AG04450 (cell line): ENCODE measurements at regions not wholly inside any gene's neighbourhood (a gene's known extent, or its start where the extent isn't known, plus 50 kb on each side); places are given as distances from the start of the nearest gene placed in this dataset.

ENCODE experiments used
- CTCF ChIA-PET: fragments of 300-600, 350-600 bp; formaldehyde crosslinking; extraction: SDS; loops from one replicate; lab custom pipeline; 2022; ENCODE audit warnings: antibody characterized with exemption, inconsistent platforms; lab: Charles Lee
- POLR2A ChIA-PET: fragments of 350-600 bp; formaldehyde crosslinking; extraction: SDS; loops from one replicate; lab custom pipeline; 2021; ENCODE audit warnings: antibody characterized with exemption, inconsistent platforms; lab: Yijun Ruan, JAX
- DNase-seq: peaks from one replicate; pipeline ENCODE4 v3.0.0-alpha.2; 2011; ENCODE audit warnings: low read depth, low spot score
- H3K27ac ChIP-seq: one replicate; pipeline ENCODE4 v1.5.1; 2012; ENCODE audit warnings: low read depth, low read length, control low read depth
- H3K27me3 ChIP-seq: one replicate; pipeline ENCODE4 v1.6.0; 2012; ENCODE audit warnings: low read length; ENCODE audit not compliant: control insufficient read depth, insufficient read depth
- H3K4me3 ChIP-seq: 2 replicates; pipeline ENCODE4 v1.5.1; 2011; ENCODE audit warnings: mild to moderate bottlenecking, low read depth, low read length, control low read depth
- H3K9me3 ChIP-seq: 2 replicates; pipeline ENCODE4 v1.5.1; 2012; ENCODE audit warnings: low read length; ENCODE audit not compliant: control insufficient read depth, insufficient read depth
- CTCF ChIP-seq: IDR thresholded peaks from 2 replicates; pipeline ENCODE4 v1.5.1; 2011; ENCODE audit warnings: low read depth, low read length, control low read depth, inconsistent platforms

DNA sequence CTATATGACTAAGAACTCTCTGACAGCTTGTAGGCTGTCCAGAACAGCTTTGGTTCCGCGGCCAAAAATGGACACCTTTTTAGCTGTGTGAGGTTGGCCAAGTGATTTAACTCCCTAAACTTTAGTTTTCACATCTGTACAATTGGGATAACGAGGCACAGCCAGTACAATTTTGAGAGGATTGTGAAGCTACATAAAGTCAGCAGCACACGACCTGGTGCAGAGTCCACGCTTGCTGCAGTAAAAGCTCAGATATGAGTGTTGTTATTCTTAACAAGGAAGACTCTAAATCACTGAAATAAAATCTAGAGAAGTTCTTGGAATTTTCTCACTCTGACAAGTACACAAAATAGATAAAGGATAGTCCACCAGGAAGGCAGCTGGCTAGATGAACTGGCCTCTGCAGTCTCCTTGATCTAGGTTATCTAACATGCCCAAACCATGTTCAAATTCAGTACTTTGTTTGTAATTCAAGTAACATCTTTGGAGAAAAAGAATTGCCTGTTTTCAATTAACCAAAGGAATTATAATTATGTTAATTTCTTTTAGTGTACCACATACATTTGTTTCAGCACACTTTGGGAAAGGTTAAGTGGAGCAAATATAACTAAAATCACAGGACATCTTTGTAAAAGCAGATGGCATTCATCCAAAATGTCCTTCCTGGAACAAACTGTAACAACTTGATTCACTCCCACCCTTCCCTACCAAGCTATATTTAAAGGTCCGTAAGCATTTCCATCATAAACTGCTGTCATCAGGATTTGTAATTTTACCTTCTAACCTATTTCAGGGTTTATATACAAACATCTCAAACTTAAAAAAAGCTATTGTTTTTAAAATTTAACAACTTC, 201.7 kb upstream of the STK17B start:
- H3K27ac ChIP-seq, result no peak overlapping the region
- no peaks in the 10 kb centered on the region for H3K9me3 ChIP-seq
- ChIA-PET POLR2A (no interaction called here), CTCF (interaction anchor here (0.5 to 2.2 kb wide), 2 partner anchors 8 to 306 kb away, joined by 3 to 7 read pairs; no protein-coding TSS in a partner anchor)
- no peaks in the 10 kb centered on the region for H3K27me3 ChIP-seq
- no peak overlapping the region for H3K4me3 ChIP-seq
- TF ChIP-seq CTCF, result no peak
- DNase-seq, result no peak

DNA sequence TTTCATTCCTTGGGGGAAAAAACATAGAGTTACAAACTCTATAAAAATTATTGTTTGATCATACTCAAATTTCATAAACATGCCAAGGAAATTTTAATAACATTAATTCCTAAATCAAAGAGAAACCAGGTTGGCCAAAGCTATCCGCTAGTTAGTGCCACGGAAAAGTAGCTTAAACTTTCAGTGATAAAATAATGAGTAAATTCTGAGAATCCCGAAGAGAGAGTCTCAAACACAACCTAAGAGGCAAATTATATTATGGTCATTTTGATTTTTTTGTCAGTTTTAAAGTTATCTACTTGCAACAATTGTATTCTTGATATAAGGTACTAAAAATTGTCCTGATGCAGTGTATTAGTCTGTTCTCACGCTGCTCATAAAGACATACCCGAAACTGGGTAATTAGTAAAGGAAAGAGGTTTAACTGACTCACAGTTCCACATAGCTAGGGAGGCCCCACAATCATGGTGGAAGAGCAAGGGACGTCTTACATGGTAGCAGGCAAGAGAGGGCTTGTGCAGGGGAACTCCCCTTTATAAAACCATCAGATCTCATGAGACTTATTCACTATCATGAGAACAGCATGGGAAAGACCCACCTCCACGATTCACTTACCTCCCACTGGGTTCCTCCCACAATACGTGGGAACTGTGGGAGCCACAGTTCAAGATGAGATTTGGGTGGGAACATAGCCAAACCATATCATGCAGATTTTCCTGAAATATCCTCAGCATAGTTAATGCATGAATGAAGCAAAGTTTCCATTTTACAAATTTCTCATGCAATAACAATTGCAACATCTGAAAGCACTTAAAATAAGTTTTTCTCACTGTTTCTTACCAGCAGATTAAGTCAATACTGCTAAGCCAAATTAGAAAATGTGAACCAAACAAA, 205.9 kb upstream of the STK17B start:
- Histone ChIP-seq H3K4me3 (no peak overlapping the region), H3K9me3 (no peaks in the 10 kb centered on the region), H3K27ac (no peak overlapping the region), H3K27me3 (no peaks in the 10 kb centered on the region)
- CTCF ChIA-PET, result no interaction called here
- TF ChIP-seq CTCF, result no peak
- POLR2A ChIA-PET, result no interaction called here
- no peak for DNase-seq

DNA sequence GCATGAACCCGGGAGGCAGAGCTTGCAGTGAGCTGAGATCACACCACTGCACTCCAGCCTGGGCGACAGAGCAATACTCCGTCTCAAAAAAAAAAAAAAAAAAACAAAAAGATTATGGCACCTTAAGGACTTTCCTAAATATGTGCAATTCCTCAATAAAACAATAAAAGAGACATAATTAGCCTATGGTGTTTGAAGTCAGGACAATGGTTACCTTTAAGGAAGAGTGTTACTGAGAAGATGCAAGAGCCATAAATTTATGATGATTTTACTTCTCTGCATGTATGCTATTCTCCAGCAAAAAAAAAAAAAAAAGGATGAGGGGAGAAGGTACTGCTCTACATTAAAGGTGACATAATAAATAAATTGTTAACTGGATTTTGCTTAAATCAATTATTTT, 208.2 kb upstream of the STK17B start:
- TF ChIP-seq CTCF, result no peak
- Histone ChIP-seq H3K9me3 (no peaks in the 10 kb centered on the region), H3K27me3 (no peaks in the 10 kb centered on the region), H3K4me3 (no peak overlapping the region), H3K27ac (no peak overlapping the region)
- DNase-seq, result no peak
- CTCF ChIA-PET, result interaction anchor here (0.7 kb wide), 1 partner anchor 21 kb away, joined by 7 read pairs; no protein-coding TSS in a partner anchor
- POLR2A ChIA-PET, result no interaction called here

GRCh38 chr2:196380098-196380497, 208.7 kb upstream of the STK17B start:
- Histone ChIP-seq H3K4me3 (no peak overlapping the region), H3K27me3 (no peaks in the 10 kb centered on the region), H3K27ac (no peak overlapping the region), H3K9me3 (no peaks in the 10 kb centered on the region)
- ChIA-PET POLR2A (interaction anchor here (0.6 kb wide), 1 partner anchor 57 kb away, joined by 3 read pairs; no protein-coding TSS in a partner anchor), CTCF (interaction anchor here (0.6 to 1.0 kb wide), 2 partner anchors 371 to 931 kb away, joined by 3 read pairs; no protein-coding TSS in a partner anchor)
- no peak for TF ChIP-seq CTCF
- DNase-seq, result no peak
